ENCODE measurements at regions not wholly inside any gene's neighbourhood (a gene's known extent, or its start where the extent isn't known, plus 50 kb on each side); places are given as distances from the start of the nearest gene placed in this dataset.
"Not testable (repeated sequence)": the region's sequence is repeated elsewhere in the genome, so short reads cannot be mapped to it uniquely, and the experiment has no call there.

GRCh38 chr6:159414711-159415110 is 245.5 kb downstream of the FNDC1 start:
- TF ChIP-seq CTCF (IDR thresholded peaks at IDR 0.05; ENCODE audit: extremely low read depth, missing control alignments), result no peak
- DNase-seq (ENCODE audit: low spot score), result no peak

GRCh38 chr6:159407211-159407780 is 238.1 kb downstream of the FNDC1 start:
- DNase-seq (ENCODE audit: low spot score), result not testable (repeated sequence)

GRCh38 chr6:159404296-159404695 is 235.1 kb downstream of the FNDC1 start:
- no peak for TF ChIP-seq CTCF (IDR thresholded peaks at IDR 0.05; ENCODE audit: extremely low read depth, missing control alignments)
- no peak for DNase-seq (ENCODE audit: low spot score)

- TF ChIP-seq CTCF (IDR thresholded peaks at IDR 0.05; ENCODE audit: extremely low read depth, missing control alignments), result no peak
- DNase-seq (ENCODE audit: low spot score), result no peak
These were observed 231.6 kb downstream of the FNDC1 start for GRCh38 chr6:159400826-159401225.

GRCh38 chr6:159399751-159400221 is 230.6 kb downstream of the FNDC1 start:
- no peak for DNase-seq (ENCODE audit: low spot score)
- TF ChIP-seq CTCF (IDR thresholded peaks at IDR 0.05; ENCODE audit: extremely low read depth, missing control alignments), result no peak

GRCh38 chr6:159398633-159399032 is 229.4 kb downstream of the FNDC1 start:
- DNase-seq (ENCODE audit: low spot score), result no peak
- no peak for TF ChIP-seq CTCF (IDR thresholded peaks at IDR 0.05; ENCODE audit: extremely low read depth, missing control alignments)

- TF ChIP-seq CTCF (IDR thresholded peaks at IDR 0.05; ENCODE audit: extremely low read depth, missing control alignments), result no peak
- no peak for DNase-seq (ENCODE audit: low spot score)
These were observed 228.6 kb downstream of the FNDC1 start for GRCh38 chr6:159397753-159398152.

GRCh38 chr6:159395609-159396008 is 226.4 kb downstream of the FNDC1 start:
- no peak for DNase-seq (ENCODE audit: low spot score)
- TF ChIP-seq CTCF (IDR thresholded peaks at IDR 0.05; ENCODE audit: extremely low read depth, missing control alignments), result no peak

GRCh38 chr6:159392695-159393094 is 223.5 kb downstream of the FNDC1 start:
- DNase-seq (ENCODE audit: low spot score), result not testable (repeated sequence)
